NCI-H2196 (cell line): ENCODE measurements at regions not wholly inside any gene's neighbourhood (a gene's known extent, or its start where the extent isn't known, plus 50 kb on each side); places are given as distances from the start of the nearest gene placed in this dataset.
"Not testable (repeated sequence)": the region's sequence is repeated elsewhere in the genome, so short reads cannot be mapped to it uniquely, and the experiment has no call there.

Experiments used
- DNase-seq: peaks from one replicate; lab custom pipeline; 2025; ENCODE audit not compliant: unreplicated experiment; lab: John Stamatoyannopoulos, UW

DNA sequence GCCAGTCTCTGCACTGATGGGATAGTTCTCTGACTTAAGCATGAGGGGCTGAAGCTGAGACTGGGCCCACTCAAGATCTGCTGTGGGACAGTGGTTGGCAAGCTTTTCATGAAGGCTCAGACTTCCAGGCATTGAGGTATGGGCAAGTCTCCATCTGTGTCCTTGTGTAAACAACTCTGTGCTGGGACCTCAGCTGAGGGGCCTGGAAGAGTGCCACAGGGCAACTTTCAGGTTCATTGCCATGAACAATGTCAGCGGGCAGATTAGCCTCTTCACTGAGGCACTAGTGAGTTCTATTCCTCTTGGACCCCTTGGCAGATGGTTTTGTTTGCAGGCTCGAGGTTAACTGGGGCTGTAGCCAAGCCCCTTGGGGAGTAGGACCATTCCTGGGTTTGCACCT is 127.1 kb downstream of the MRPS30 start:
- no peak for DNase-seq

DNA sequence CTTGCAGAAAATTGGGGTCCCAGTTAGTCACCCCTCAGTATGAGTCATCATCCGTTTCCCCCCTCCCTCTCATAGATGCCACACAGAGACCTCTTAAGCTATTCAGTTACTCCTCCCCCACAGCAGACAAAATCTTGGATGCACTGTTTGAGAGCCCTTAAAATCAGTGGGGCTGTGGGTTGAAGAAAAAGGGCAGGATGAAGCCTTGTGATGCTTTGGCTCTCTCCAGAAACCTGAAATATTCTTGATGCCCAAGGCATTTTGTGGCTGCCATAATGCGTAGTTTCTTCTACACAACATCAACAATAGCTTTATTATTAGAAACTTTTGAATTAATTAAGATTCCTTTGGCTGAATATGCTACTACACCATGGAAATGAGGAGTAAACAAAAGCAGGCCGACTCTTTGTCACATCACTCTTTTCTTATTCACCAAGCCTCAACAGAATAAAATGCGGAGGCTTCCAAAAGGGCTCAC is 133.8 kb downstream of the MRPS30 start:
- DNase-seq: no peak

DNA sequence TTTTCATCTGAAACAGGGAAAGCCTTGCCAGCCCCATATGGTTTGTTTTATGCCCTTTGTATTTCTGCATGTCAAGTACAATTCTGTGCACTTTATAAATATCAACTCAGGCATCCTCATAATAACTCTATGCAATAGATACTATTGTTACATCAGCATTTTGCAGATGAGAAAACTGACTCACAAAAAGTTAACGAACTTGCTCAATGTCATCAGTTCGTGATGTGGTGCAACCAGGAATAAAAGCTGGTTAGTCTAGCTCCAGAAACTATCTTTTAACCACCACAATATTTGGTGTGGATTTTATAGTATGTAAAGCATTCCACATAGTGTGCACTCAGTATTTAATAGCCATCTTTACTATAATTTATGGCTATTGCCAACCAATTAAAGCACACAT is 134.9 kb downstream of the MRPS30 start:
- no peak for DNase-seq

DNA sequence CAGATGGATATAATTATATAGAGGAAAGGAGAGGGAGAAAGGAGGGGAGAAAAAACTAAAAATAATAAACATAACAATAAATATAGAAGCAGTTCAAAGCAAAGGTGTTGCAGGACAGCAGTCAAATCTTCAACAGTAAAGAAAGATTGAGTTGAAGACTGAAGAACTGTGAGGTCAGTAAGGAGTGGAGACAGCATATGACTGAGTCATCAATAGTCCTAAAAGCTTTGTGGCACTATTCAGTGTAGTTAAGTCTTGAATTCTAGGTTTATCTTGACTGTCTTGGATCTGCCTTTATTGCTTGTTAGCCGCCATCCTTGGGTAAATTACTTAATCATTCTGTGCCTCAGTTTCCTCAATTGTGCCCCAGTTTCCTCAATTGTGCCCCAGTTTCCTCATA is 137.0 kb downstream of the MRPS30 start:
- no peak for DNase-seq

DNA sequence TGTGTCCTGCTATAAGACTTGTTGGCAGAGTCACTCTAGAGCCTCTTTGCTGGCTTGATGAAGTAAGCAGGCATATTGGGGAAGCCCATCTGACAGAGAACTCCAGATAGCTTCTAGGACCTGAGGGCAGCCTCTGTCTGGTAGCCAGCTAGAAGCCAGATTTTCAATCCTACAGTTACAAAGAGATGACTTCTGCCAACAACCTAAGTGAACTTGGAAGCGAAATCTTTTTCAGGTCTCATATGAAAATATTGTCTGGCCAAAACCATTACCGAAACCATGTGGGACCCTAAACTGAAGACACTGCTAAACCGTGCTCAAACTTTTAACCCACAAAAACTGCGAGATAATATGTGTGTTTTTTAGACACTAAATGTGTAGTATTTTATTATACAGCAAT is 140.9 kb downstream of the MRPS30 start:
- DNase-seq: no peak

DNA sequence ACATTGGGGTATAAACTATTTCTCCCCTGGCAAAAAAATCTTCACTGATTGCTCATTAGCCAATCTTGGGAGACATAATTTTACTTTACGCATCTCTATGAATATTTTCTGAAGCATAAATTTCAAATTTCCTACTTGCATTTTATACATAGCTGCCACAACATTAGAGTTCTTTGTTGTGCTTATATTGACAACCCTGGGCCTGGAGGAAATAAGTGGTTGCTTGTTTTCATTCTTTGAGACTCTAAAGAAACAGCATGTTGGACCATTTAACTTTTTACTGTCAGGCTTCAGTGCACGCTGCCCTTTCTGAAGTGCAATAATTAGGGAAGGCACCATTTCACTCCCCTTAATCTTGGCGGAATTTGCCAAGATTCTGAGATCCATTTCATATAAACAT is 142.6 kb downstream of the MRPS30 start:
- no peak for DNase-seq

DNA sequence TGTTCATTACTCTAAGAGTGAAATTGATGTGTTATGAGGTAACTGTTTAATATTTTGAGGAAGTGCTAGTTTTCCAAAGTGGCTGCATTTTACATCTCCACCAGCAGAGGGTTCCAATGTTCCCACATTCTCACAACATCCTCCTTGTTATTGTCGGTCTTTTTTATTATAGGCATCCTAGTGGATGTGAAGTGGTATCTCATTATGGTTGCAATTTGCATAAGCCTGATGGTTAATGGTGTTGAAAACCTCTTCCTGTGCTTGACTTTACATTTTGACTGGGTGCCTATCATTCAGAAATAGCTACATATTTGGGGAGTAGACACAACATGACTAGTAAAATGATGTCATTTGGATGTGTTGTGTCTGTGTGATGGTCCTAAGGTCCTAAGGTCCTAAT is 143.6 kb downstream of the MRPS30 start:
- peak; percentile 34 for DNase-seq

DNA sequence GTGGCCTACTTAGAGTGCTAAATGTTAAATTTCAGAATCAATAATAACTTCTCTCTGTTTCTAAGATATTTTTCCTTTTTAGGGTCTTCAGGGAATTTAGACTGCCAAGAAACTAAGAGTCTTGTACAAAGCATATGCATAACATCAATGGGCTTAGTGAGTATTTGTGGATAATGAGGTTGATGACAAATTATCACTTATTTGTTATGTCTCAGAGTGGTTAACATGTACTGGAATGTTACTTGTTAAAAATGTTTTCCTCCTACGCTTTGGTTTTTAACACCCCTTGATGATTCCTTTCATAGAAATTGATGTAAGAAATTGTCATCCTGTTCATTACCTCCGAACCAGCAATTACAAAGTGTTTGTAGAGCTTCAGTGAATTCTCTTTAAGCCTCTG is 144.3 kb downstream of the MRPS30 start:
- no peak for DNase-seq

DNA sequence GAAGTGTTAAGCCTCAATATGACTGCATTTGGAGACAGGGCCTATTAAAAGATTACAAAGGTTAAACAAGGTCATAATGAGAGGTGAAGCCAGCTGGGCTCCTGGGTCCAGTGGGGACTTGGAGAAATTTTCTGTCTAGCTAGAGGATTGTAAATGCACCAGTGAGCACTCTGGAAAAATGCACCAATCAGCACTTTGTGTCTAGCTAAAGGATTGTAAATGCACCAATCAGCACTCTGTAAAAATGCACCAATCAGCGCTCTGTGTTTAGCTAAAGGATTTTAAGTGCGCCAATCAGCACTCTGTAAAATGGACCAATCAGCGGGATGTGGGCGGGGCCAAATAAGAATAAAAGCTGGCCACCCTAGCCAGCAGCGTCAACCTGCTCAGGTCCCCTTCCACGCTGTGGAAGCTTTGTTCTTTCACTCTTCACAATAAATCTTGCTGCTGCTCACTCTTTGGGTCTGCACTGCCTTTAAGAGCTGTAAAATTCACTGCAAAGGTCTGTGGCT is 150.3 kb downstream of the MRPS30 start:
- DNase-seq: not testable (repeated sequence)

DNA sequence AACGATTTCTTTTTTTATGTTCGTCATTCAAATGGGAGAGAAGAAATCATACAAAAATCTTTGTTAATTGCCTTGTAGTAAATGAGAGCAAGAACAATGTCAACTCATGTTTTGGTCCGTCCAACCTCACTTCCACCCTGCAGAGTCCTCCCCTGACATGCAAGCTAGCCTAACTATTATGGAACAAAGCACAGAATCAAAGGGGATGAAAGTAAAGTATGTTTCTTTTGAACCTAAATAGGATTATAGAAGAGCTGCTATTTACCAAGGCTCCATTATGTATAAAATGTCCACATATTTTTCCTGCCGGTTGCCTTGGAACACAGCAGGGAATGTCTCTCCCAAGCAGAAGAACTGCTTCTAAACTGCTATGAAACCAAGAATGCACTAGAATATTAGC is 161.1 kb downstream of the MRPS30 start:
- DNase-seq: no peak

DNA sequence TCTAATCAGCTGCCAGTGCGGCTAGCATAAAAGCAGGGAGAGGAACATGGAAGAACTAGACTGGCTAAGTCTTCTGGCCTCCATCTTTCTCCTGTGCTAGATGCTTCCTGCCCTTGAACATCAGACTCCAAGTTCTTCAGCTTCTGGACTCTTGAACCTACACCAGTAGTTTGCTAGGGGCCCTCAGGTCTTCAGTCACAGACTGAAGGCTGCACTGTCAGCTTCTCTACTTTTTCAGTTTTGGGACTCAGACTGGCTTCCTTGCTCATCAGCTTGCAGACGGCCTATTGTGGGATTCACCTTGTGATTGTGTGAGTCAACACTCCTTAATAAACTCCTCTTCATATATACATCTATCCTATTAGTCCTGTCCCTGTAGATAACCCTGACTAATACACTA is 162.2 kb downstream of the MRPS30 start:
- DNase-seq: not testable (repeated sequence)

DNA sequence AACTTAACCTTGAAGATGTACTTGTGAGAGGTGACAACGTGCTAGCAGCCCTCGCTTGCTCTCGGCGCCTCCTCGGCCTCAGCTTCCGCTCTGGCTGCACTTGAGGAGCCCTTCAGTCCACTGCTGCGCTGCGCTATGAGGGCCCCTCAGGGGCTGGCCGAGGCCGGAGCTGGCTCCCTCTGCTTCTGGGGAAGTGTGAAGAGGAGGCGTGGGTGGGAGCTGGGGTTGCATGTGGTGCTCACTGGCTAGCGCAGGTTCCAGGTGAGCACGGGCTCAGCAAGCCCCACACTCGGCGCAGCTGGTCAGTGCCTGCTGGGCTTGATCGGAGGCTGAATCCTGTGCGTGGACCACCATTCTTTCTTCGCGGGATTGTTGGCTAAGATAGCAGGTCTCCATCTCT is 166.1 kb downstream of the MRPS30 start:
- no peak for DNase-seq

DNA sequence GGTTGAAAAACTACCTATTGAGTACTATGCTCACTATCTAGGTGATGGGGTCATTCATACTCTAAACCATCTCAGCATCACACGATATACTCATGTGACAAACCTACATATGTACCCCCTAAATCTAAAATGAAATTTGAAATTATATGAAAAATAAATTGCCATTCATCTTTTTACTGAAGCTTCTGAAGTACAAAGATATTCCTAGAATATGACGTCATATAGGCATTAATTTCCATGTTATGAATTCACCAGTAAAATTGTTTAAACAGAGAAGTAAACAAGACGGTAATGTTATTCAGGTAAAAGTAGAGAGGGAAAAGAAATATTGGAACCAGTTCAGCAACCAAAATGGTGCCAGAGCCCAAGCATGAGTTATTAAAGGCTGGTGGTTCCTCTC is 173.0 kb downstream of the MRPS30 start:
- no peak for DNase-seq

DNA sequence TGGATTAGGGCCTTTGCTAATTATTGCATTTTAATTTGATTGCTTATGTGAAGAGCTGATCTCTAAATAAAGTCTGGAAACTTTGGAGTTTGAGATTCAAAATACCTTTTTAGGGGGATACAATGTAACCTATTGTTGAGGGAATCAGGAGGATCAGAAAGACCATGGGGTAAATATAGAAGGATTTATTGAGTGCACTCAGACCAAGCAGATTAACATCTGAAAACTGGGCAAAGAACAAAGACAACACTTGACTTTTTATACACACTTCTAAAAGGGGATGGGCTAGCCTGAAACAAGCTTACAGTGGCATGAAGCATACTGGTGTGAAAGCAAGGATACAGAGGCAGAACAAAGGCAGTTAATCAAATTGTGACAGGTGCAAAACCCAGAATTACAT is 174.3 kb downstream of the MRPS30 start:
- no peak for DNase-seq

DNA sequence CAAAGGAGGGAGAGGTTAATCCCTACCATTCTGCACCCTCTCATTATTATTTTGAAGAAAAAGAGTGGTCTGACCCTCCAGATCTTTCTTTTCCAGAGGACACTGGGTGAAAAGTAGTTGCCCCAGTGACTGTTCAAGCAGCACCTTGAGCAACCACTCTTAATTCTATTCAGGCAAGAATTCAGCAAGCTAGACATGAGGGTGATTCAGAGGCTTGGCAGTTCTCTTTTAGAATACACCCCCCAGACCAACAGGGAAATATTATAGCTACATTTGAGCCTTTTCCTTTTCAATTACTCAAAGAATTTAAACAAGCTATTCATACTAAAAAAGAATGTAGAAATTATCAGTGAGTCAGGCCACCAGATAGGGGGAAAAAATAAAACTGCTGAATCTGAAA is 178.3 kb downstream of the MRPS30 start:
- DNase-seq: no peak

DNA sequence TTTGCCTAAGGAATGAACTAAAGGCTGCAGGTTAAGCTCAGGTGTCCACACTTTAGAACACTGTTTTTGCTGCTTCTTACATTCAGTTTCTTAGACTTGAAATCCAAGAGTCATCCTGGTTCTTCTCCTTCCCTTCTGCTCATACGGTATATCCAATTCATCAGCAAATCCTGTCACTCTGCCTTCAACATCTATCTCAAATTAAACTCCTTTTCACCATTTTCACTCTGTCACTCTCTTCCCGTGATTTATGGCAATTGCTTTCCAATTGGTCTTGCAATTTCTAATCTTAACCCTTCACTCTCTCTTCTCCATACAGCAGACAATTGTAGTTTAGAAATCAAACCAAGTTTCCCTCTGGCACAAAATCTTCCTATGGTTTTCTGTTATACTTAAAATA is 182.9 kb downstream of the MRPS30 start:
- no peak for DNase-seq

DNA sequence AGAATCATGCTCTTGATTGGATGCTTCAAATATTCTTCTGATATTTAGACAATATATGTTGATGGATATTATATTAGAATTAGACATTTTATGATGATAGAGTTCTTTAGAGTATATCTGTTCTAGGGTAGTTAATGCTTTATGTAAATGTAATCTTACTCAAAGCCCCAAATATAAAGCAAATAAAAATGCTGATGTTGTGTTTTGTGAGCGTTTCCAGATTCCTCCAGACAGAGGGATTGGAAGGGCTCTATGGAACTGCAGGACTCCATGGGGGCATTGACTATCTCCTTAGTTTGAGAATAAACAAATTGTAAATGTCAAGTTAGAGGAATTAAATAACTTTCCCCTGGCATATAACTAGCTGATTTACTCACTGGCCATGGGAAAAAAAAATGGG is 184.5 kb downstream of the MRPS30 start:
- DNase-seq: no peak

DNA sequence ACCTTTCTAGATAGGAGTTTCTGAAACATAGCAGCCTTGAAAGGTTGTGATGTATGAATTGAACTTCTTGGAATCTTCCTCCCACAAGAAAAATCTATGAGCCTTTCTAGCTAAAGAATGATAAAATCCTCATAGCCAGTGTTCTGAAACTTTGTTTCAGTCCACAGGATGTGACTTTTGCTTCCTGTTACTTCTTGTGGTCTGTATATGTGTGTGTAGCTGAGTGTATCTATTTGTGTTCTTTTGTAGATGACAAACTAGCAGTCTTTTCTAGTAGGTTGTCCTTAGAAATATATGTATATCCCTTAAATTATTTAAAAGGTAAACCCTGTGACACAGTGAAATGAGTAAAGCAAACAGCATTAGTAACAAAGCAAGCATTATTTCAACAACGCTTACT is 188.8 kb downstream of the MRPS30 start:
- DNase-seq: no peak

DNA sequence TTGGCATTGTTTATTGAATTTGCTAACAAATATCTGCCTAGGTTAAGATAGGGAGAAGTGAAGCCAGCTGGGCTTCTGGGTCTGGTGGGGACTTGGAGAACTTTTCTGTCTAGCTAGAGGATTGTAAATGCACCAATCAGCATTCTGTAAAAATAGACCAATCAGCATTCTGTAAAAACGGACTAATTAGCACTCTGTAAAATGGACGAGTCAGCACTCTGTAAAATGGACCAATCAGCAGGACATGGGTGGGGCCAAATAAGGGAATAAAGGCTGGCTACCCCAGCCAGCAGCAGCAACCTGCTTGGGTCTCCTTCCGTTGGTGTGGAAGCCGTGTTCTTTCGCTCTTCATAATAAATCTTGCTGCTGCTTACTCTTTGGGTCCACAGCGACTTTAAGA is 198.4 kb downstream of the MRPS30 start:
- DNase-seq: not testable (repeated sequence)

DNA sequence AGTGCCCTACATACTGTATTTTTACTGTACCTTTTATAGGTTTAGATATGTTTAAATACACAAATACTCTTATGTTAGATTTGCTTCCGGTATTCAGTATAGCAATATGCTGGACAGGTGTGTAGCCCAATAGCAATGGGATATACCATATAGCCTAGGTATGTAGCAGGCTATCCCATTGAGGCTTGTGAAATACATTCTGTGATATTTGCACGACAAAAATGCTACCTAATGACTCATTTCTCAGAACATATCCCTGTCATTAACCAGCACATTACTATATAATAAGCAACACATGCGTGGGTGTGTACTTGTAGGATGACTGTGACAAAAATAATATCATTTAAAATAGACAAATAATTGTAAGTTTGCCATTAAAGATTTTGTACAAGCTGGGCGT is 208.8 kb downstream of the MRPS30 start:
- no peak for DNase-seq

DNA sequence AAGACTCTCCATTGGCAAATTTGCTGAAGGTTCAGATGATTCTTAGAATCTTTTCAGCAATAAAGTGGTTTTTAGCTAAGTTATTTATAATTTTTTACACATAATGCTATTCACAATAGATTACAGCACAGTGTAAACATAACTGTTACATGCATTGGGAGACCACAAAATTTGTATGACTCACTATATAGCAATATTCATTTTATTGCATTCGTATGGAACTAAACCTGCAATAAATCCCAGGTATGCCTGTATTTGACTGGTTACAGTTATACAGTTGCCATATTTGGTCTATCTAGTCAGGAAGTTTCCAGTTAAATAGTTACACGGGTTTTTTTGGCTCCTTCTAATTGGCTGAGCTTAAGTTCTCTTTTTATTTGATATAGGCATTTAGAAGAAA is 220.8 kb downstream of the MRPS30 start:
- no peak for DNase-seq

DNA sequence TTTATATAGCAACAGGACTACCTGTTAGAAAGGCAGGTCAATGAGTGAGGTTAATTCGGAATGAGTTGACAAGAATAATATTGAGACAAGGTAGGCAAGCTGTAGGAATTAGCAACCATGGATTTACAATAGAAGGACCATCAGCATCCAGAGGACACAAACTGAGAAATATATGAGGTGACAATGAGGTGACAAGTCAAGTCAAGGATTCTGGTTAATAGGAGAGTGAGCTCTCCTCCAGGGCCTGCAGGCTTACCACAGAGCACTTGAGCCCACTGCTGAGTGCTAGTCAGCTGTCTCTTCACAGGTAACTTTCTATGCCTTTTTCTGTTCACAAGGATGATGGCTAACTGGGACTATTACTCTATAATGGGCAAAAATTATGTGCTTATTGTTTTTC is 227.2 kb downstream of the MRPS30 start:
- no peak for DNase-seq

DNA sequence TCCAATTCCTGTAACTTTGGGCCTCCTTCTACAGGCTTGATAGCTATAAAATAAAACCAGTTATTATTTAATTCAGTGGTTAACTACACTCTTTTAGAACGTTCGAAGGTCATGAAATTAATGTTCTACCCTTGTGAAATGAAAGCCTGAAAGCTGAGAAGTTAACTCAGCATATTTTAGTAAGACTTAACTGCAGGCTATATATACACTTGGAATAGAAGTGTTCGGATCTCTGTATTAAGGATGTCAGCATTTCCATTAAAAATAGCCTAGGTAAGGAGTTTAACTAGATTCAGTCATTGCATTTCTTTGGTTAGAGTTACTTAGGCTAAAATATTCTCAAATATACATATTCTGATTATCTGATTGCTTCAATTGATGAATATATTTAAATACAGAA is 229.2 kb downstream of the MRPS30 start:
- no peak for DNase-seq
